Mammary epithelial cell (primary cell): ENCODE measurements at regions not wholly inside any gene's neighbourhood (a gene's known extent, or its start where the extent isn't known, plus 50 kb on each side); places are given as distances from the start of the nearest gene placed in this dataset.

Experiments
- EZH2 ChIP-seq: IDR thresholded peaks from 2 replicates; pipeline ENCODE4 v1.6.1; 2012; ENCODE audit warnings: low read length, inconsistent platforms, borderline replicate concordance
- TF ChIP-seq, protein P1 (sequence below), 2 donors: IDR thresholded peaks in 1 of 2; conservative IDR thresholded peaks in 1 of 2; 2 replicates each; pipeline ENCODE4 v1.5.1; 2011 to 2012; ENCODE audit warnings: inconsistent platforms in 2 of 2, low read length in 2 of 2, mild to moderate bottlenecking in 2 of 2, control low read depth in 1 of 2, low read depth in 1 of 2; ENCODE audit not compliant: insufficient read depth in 1 of 2; ENCODE audit errors: extremely low read depth in 1 of 2

- TF ChIP-seq, protein P1, sequence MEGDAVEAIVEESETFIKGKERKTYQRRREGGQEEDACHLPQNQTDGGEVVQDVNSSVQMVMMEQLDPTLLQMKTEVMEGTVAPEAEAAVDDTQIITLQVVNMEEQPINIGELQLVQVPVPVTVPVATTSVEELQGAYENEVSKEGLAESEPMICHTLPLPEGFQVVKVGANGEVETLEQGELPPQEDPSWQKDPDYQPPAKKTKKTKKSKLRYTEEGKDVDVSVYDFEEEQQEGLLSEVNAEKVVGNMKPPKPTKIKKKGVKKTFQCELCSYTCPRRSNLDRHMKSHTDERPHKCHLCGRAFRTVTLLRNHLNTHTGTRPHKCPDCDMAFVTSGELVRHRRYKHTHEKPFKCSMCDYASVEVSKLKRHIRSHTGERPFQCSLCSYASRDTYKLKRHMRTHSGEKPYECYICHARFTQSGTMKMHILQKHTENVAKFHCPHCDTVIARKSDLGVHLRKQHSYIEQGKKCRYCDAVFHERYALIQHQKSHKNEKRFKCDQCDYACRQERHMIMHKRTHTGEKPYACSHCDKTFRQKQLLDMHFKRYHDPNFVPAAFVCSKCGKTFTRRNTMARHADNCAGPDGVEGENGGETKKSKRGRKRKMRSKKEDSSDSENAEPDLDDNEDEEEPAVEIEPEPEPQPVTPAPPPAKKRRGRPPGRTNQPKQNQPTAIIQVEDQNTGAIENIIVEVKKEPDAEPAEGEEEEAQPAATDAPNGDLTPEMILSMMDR (conservative IDR thresholded peaks at IDR 0.05 in 1 of 2, IDR thresholded peaks at IDR 0.05 in 1 of 2; ENCODE audit: extremely low read depth in 1 of 2, insufficient read depth in 1 of 2, low read depth in 1 of 2, low read length in 2 of 2) = no peak
- TF ChIP-seq EZH2 = no peak
Measured at GRCh38 chr1:187837787-187838186, 1009.0 kb downstream of the PLA2G4A start.
